Fibroblast of upper back skin (primary cell): ENCODE measurements at regions not wholly inside any gene's neighbourhood (a gene's known extent, or its start where the extent isn't known, plus 50 kb on each side); places are given as distances from the start of the nearest gene placed in this dataset.
A peak's percentile ranks its signal among the peaks of the same experiment; 100 is the strongest.

ENCODE experiments used
- DNase-seq: peaks from one replicate; pipeline ENCODE4 v3.0.0-alpha.2; 2013

DNA sequence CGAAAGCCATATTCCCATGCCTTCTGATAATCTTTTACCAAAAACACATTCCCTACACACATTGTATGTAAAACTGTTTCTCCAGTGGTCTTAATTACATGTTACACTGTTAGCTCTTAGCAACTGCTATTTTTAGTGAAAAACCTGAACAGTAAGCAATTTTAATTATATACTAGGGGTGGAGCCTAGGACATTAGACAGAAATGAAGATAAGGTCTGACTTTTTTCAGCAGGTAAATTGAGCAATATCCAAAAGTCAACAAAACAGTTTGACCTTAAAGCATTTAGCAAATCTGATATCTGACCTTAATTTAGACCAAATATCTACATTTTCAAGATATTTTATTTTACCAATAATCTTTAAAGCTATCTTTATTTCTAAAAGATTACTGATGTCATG is 60.2 kb downstream of the PDE6H start:
- DNase-seq: no peak

DNA sequence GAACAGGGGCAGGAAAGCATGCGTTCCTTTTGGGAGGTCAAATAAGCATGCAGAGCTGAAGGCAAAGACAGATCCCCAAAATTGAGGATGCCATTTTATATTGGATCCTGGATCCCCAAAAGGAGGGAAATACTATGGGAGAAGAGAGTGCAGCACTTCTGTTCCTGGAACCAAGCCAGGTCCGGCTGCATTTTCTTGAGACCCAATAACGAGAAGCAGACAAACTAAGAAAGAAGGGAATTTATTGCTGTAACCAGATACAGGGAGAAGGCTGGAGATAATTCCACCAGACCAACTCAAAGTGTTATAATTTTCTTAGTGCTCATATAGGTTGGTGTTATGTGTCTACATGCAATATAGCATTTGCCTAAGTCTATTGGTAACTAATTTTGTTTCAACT is 60.8 kb downstream of the PDE6H start:
- no peak for DNase-seq

DNA sequence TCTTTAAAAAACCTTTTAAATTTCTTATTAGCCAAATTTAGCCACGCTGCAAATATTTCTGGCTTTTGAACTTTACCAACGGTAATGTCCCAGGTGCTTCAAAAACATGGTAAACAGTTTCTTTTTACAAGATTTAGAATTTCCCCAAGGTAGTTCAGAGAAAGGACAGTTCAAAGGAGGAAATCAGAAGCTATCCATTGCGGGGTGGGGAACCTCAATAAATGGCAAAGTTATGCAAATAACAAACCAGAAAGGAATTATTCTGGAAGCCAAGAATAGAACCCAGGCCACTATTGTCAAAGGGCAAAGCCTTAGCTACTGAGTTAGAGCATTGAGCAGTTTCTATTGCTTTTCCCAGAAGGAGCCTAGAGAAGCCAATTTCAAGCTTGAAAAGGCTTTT is 62.3 kb downstream of the PDE6H start:
- DNase-seq: no peak

DNA sequence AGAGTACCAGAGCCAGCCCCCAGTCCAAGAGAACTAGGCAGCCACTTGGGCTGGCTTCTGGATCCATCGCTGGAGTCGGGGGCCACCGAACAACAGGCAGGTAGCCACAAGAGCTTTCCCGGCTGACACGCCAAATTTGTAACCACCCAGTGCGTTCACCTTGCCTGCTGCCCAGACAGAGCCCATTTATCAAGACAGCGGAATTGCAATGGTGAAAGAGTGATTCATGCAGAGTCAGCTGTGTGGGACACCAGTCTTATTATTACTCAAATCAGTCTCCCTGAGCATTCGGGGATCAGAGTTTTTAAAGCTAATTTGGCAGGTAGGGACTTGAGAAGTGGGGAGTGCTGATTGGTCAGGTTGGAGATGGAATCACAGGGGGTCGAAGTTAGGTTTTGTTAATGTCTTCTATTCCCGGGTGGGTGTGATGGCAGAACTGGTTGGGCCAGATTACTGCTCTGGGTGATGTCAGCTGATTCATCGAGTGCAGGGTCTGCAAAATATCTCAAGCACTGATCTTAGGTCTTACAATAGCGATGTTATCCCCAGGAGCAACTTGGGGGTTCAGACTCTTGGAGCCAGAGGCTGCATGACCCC is 64.3 kb downstream of the PDE6H start:
- DNase-seq: no peak

DNA sequence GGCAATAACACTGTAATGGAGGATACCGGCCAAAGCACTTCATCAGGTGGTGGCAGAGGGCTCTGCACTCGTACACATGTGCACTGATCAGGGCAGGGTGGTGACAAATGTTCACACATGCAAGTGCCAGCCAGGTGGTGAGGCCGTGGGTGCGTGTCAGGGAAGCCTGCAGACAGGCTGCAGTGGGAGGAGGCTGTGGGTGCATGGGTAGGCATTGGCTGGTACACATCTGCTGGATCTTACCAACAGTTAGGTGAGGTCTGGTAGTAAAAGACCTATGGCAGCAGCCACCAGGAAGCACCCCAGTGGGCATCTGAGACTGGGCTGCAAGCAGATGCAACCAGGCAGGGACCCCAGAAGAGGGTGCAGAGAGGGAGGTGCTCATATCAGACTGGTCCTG is 65.3 kb downstream of the PDE6H start:
- DNase-seq: no peak

DNA sequence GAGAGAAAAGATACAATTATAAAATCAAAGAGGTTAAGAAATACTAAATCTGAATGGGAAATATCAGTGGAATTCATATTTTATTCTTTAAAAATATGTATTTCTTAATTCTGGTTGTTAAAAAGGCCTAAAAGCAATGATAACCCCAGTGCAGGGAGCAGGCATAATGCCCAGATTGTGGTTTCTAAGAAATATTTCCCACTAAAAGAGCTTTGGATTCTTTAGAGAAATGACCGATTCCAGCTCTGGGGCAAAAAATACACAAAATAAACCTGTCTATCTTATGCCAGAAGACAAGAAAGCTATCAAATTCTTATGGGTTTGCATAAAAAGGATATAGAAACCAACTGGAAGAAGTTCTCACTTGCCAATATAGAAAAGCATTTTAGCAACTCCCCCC is 71.6 kb downstream of the PDE6H start:
- DNase-seq: peak; percentile 67

DNA sequence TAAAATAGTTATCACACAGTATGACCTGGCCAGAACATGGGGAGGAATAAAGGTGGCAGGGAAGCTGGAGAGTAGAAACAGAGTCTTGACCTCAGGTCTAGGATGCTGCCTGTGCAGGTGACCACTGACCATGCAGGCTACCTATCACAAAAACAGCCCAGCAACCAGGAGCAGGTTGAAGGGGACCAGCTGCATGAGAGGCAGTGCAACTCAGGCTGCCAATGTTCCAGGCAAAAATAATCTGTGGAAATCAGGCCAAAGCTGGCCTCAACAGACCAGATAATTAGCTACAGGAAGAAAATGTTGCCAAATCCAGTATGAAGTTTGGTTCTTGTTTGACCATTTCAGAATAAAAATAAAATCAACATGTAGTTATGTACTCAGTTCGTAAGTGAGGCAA is 72.6 kb downstream of the PDE6H start:
- DNase-seq: no peak

DNA sequence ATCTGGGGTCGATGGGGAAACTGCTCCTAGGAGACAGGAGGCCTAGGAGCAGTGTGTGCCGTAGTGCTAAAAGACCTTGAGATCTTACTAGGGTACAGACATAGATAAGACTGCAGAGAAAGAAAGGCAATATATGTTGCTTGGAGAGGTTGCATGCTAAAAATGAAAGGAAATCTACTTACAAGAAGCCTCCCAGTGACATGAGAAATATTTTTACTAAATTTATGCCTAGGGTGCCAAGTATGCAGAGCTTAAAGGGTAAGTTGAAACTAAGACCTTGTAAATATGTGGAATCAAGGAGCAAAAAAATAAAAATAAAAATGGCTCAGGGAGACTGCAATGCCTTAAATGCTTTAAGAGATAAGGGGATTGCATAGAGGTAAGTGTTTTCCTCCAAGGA is 74.8 kb downstream of the PDE6H start:
- DNase-seq: no peak

DNA sequence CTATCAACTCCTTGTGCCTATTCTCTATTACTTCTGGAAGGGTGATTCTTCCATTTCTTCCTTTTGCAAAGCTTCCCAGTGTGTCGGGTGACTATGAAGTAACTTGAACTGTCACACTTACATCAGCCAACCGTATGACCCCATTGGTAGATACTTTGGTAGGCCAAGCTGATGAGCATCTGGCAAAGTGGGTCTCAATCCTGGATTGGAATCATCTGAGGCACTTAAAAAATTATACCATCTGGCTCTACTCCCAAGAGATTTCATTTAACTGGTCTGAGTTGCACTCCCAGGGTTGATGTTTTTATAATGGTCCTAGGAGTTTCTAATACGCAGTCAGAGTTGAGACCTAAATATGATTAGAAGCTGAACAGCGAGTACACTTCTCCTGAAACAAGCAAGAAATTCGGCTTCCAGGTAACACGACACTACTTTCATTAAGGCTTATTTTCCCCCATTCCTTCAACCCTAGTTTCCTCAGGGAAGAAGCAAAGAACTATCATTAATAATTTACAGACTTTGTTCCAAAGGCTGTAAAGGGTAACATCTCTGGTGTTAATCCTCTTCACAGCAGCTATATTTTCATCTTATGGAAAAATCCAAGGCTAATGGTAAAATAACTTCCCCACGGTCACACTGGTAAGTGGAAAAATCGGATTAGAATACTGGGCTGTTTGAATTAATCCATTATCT is 76.8 kb downstream of the PDE6H start:
- no peak for DNase-seq

DNA sequence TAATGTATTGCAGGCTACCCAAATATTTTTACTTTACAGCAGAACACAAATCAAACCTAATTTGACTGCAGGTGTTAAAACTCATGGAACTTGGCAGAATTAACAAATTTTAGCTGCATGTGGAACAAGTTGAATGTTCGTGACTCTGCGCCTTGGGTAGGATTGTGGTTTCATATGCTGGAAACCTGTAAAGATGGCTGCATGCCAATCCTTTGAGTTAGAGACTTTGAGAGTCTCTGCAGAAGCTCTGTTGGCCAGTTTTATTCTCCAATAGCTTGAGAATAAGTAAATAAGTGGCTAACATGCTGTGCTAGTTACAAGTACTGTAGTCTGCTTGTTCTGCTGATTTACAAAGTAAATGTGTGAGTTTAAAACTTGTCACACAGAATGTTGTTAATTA is 77.8 kb downstream of the PDE6H start:
- peak; percentile 63 for DNase-seq

DNA sequence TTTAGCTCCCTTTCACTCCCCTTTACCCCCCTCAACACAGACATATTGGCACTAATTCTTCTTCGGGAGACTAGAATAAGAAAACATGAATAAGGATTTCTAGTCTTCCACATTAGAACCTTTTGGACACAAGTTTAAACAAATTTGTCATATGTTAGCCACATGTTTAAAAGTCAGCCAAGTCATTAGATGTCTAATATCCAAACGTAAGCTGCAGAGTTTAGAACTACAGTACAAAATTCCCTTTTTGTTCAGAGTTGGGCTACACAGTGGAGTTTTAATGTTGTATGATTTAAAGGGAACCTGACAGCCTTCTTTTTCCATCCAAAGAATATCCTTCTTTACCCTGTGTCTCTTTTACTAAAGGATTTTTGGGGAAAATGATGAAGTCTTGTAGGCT is 79.8 kb downstream of the PDE6H start:
- DNase-seq: peak; percentile 1

DNA sequence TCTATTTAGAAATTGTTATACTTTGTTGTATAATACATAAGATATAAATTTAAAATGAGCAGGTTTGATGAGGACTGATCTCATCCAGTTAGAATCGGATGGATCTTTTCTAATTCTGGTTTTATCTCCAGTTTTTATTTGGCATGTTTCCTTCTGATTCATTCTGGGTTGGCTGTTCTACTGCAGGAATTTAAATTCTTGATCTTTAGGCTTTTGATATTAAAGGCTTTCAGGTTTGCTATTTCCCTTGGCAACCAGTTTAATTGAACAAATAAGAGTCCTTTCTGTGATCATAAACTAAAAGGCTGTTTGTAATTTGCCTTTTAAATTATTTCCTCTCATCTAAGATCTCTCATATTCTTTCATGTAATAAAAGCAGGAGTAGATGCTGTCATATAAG is 83.4 kb downstream of the PDE6H start:
- peak; percentile 7 for DNase-seq
